ENCODE measurements at regions not wholly inside any gene's neighbourhood (a gene's known extent, or its start where the extent isn't known, plus 50 kb on each side); places are given as distances from the start of the nearest gene placed in this dataset.

- no peak for DNase-seq
Measured at GRCh38 chr18:42137693-42138375, 182.8 kb downstream of the PIK3C3 start.

DNA sequence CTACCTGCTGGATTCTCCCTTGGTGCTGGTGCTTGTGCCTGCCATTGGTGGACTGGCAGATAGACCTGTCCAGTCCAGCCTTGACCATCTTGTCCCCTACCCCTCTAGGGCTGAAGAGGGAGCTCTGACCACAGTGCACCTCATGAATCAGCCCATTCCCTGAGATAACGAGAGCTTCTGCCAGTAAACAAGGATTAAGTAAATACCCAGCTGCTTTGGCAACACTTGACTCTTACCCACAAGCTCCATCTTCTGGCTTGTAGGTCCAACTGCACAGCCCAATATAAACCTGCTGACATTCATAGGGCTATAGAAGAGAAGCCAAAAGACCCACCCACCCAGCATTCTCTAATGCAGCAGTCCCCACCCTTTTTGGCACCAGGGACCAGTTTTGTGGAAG is 186.4 kb downstream of the PIK3C3 start:
- no peak for DNase-seq

- DNase-seq = no peak
Measured at GRCh38 chr18:42155024-42155423, 200.0 kb downstream of the PIK3C3 start.

- no peak for DNase-seq
Measured at GRCh38 chr18:42156281-42156680, 201.2 kb downstream of the PIK3C3 start.

- no peak for DNase-seq
Measured at GRCh38 chr18:42157420-42157819, 202.4 kb downstream of the PIK3C3 start.

GRCh38 chr18:42157878-42158277 is 202.8 kb downstream of the PIK3C3 start:
- DNase-seq = no peak

DNA sequence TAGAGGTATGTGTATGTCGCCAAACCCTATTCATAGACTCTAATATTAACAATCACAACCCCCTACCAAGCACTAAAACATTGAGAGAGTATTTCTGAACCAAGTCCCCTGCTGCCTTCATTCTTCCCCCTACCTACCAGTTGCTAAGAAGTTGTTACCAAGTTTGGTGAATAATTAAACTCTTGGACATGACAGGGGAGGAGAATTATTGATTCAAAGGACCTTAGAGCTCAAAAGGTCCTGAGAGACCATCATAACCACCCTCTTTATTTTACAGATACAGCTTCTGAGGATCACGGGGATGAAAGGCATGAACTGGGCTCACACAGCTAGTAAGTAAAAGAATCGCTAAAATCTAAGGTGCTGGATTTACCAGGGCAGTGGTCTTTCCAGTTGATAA is 204.1 kb downstream of the PIK3C3 start:
- DNase-seq = no peak

DNA sequence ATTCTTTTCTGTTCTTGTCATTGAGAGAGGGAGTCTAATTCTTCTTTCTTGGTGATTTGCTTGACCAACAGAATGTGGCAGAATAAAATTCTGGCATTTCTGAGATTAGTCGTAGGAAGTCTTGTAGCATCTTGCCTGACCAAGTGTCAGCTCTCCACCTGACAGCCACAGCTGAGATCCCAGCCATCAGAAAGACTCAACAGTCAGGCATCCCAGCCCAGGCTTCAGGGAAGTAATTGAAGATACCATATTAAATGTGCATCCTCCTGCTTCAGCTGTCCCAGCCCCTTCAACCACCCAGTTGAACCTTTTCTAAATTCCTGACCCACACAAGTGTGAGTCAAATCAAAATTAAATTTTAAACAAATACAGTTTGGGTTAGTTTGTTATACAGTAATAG is 208.3 kb downstream of the PIK3C3 start:
- no peak for DNase-seq

DNA sequence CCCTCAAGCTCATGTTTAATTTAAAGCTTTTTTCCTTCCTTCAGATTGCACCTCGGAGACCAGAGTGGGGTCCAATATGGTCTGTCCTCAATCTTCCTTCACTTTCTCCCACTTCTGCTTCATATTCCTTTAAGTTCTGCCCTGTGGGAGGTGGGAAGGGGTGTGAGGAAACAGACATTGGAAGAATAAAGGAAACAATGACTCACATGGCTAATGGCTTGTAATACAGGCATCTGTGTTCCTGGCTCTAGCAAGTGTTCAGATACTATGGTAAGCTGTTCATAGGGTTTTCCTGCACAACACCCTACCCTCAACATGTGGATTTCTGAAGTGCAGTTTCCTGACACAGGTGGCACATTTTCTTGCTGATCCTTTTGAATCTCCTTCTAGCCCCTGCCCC is 209.5 kb downstream of the PIK3C3 start:
- DNase-seq = no peak

GRCh38 chr18:42165922-42166513 is 211.0 kb downstream of the PIK3C3 start:
- DNase-seq = no peak

DNA sequence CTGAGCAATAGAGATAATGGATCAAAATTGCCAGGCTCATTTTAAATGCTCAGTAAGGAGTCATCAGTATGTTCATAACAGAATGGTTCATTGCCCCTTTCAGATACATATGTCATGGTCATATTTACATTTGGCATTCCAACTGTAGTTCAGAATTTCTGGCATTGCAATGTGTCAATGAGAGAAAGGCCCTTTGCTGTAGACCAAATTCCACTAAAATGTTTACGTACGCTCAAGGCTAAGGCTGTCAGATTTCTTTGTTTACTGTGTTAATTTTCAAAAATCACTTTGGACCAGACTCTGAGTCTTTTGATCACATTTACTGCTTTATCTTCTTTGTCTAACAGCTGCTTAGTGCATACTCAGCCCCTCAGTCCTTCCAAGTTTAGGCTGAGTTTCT is 213.5 kb downstream of the PIK3C3 start:
- no peak for DNase-seq

DNA sequence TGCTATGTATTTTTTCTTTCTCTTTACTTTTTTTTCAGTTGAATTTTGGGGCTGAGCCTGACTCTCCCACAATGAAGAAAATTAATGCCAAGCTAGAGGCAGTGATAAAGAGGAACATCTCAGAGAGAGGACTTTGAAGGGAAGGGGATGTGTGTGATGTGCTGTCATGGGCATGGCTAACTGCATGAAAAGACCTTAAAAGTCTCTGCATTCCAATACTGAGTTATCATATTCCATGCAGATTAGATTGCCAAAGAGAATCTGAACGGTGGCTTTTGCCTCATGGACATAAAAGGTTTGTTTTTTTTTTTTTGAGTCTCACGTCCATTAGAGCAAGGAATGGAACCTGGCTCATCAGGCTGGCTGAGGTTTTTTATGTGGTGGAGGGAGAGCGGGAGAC is 213.9 kb downstream of the PIK3C3 start:
- DNase-seq = no peak

DNA sequence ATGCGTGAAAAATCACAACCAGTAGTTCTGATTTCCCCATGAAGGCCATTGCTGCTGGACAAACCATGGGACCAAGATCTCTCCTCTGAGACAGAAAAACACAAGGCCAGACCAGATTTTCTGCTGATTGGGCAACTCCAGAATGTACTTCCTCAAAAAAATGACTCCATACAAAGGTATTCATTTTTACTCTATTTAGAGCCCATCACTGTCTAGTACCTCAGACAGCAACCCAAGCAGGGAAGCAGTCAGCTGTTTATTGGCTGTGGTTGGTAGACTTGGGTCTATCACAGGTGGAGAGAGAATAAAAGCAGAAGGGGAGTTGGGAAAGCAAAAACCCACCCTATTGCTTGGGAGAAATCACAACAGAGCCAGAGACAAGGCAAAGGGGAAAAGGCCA is 219.9 kb downstream of the PIK3C3 start:
- no peak for DNase-seq

DNA sequence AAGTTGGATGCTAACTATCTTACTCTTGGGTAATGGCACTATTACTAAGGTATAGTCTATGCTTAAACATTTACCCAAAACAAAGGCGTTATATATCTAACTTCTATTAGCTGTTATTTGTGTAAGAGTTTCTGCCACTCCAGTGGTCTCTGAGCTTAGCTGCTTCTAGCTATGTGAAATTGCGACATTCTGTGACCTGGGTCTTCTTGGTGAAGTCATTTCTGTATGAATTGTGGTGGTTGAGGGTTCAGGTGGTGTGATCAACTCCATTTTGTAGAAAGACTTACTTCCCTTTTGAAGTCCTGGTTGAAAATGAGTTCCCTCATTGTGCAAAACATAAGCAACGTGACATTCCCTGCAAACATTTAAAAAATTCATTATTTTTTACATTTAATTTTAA is 221.6 kb downstream of the PIK3C3 start:
- no peak for DNase-seq

DNA sequence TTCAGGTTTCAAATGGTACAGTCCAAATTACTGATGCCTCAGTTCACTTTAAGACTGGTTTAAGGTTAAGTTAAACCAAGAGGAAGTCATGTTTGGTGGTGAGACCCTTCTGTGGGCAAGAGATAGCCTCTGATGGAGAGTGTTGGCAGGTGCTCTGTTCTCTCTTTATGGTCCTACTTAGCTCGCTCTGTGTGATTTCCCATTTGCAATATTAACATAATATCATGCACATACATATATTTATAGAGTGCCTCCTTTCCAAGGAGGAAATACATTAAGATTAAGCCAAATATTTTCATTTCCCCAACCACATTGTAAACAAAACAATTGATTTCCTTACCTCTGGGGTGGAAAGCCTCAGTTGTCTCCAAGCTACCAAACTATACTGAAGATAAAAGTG is 222.4 kb downstream of the PIK3C3 start:
- no peak for DNase-seq

- no peak for DNase-seq
Measured at GRCh38 chr18:42178376-42179080, 223.5 kb downstream of the PIK3C3 start.

DNA sequence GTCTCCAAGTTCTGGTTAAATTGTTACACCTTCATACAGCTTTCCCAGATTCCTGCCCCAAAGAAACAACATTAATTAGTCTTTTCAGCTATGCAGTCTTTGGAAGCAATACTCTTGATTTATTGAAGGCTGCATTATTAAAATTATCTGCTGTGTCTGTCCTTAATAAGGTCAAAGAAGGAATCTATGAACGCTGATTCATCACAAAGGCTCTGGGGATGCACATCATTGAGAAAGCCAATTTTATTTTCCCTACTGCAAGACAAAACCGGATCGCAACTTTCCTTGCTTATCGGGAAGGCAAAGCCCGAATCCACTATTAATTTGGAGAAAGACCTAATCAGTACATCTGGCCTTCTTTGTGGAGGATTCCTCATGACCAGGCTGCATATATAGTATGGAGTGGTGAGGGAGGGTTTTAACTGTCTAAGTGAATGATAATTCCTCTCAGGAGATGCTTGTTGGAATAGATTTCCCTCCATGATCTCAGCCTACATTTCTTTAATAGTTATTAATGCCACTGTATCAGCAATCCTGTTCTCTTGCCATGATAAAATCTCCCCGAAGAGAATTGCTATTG is 224.6 kb downstream of the PIK3C3 start:
- no peak for DNase-seq

GRCh38 chr18:42181474-42181873 is 226.4 kb downstream of the PIK3C3 start:
- no peak for DNase-seq

- DNase-seq = no peak
Measured at GRCh38 chr18:42182728-42183700, 228.0 kb downstream of the PIK3C3 start.

- DNase-seq = no peak
Measured at GRCh38 chr18:42183746-42184145, 228.7 kb downstream of the PIK3C3 start.

DNA sequence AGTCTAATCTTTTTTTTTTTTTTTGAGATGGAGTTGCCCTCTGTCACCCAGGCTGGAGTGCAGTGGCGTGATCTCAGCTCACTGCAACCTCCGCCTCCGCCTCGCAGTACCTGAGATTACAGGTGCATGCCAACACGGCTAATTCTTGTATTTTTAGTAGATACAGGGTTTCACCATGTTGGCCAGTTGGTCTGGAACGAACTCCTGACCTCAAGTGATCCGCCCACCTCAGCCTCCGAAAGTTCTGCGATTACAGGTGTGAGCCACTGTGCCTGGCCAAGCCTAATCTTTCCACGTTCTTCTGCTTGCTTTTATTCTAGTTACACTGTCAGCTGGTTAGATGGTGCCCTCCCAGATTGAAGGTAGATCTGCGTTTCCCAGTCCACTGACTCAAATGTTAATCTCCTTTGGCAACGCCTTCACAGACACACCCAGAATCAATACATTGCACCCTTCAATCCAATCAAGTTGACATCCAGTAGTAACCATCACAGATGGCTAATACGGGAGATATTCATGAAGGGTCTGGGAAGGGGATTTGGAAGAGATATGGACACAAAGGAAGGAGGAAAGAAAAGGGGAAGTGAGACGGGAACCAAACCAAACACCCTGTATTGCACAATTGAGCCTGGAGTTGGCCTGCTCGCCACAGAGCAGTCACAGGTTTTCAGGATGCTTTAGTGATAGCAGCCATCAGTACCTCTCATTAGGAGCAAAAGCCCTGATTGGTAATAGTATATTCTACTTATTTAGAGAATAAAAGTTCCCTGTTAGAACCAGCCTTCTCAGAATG is 229.8 kb downstream of the PIK3C3 start:
- no peak for DNase-seq

DNA sequence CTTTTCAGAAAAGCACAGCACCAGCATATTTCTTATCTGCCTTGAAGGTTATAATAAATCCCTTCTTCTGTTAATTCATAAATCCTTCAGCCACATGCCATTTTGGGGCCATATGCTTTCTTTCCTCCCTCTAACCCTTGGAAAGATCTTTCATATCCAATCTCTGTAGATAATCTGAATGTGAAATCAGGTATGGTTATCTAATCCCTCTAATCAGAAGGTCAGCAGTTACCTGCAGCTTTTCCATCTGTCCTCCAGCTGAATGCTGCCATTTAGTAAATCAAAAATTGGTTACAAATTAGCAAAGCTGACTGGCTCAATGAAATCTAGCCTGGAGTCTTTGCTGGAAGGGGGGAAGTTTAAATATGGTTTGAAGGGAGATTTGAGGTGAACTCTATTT is 230.5 kb downstream of the PIK3C3 start:
- DNase-seq = no peak

All from NK-92 treated with Interleukin-12 subunit alpha and Interleukin-12 subunit beta, amount 100 ng/mL, for 24 hours (cell line).